ENCODE measurements at regions not wholly inside any gene's neighbourhood (a gene's known extent, or its start where the extent isn't known, plus 50 kb on each side); places are given as distances from the start of the nearest gene placed in this dataset.

GRCh38 chr15:98144388-98144787, 183.9 kb downstream of the ARRDC4 start:
- no peak for TF ChIP-seq EZH2 (IDR thresholded peaks at IDR 0.05; ENCODE audit: insufficient read depth, poor library complexity, severe bottlenecking)
- no peak for TF ChIP-seq EZH2phosphoT487 (IDR thresholded peaks at IDR 0.05; ENCODE audit: insufficient read depth, low read depth)
